ENCODE measurements at regions not wholly inside any gene's neighbourhood (a gene's known extent, or its start where the extent isn't known, plus 50 kb on each side); places are given as distances from the start of the nearest gene placed in this dataset.
A peak's percentile ranks its signal among the peaks of the same experiment; 100 is the strongest.
"Not testable (repeated sequence)": the region's sequence is repeated elsewhere in the genome, so short reads cannot be mapped to it uniquely, and the experiment has no call there.

DNA sequence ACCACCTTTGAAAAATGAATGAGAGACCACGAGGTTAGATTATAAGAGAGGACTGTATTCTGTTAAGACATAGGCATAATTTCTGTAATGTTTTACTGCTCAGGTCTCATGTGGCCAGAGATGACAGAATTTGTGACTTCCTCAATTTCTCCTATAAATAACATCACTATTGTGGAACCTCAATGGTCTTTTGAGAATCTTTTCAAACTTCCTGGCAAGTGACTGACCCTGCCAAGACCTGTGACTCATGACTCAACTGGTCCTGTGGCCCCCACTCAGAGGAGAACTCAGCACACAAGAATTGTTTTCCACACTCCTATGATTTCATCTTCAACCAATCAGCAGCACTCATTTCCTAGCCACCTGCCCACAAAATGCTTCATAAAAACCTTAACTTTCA lies 508.2 kb upstream of the ATP2B1 start:
- no peak for DNase-seq (ENCODE audit: low spot score)

DNA sequence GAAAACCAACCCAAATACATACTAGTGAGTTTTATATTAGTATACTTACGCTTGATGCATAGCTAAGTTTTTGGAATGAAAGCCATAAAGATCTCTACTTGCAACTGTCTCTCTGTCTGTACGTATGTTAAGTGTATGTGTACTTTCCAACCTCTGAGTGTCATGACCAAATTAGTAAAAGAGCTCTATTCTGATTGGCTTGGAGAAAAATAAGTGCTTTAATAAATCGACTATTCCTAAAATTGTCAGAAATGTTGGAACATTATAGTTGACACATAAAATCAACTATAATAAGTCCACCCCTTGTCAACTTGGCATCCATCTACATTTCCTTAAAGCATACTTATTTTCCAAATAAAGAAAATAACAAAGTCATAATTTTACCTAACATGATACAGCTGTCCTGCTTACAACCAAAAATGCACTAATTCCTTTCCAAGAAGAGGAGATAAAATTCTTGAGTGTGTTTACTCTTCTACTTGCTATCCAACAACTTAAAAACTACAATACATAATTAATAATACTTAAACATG lies 507.4 kb upstream of the ATP2B1 start:
- no peak for DNase-seq (ENCODE audit: low spot score)

DNA sequence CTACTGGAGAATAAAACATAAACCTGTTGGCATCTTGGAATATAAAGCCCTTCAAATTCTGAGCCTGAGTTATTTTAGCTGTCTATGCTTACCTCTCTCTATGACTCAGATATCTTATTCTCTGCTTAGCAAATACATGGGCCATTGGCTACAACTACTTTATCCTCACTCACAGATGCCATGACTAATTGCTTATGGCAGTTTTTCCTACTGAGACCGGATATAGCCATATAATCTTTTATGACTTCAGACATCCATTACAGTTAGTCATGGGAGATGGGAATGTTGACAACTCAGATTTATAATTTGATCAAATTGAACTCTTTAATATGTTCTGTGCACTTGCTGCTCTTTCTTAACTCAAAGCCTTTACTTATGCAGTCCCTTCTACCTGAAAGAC lies 502.4 kb upstream of the ATP2B1 start:
- DNase-seq (ENCODE audit: low spot score), result no peak

DNA sequence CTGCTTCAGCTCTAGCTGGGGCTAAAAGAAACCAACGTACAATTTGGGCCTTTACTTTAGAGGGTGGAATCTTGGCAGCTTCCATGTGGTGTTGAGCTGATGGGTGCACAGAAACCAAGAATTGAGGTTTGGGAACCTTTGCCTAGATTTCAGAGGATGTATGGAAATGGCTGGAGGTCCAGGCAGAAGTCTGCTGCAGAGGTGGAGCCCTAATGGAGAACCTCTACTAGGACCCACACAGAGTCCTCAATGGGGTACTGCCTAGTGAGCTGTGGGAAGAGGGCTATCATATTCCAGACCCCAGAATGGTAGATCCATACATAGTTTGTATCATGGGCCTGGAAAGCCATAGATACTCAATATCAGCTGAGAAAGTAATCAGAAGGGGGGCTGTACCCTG lies 500.4 kb upstream of the ATP2B1 start:
- DNase-seq (ENCODE audit: low spot score), result no peak

DNA sequence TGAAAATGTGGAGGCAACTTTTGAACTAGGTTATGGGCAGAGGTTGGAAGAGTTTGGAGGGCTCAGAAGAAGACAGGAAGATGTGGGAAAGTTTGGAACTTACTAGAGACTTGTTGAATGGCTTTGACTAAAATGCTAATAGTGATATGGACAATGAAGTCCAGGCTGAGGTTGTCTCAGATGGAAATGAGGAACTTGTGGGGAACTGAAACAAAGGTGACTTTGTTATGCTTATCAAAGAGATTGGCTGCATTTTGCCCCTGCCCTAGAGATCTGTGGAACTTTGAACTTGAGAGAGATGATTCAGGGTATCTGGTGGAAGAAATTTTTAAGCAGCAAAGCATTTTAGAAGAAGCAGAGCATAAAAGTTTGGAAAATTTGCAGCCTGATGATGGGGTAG lies 499.7 kb upstream of the ATP2B1 start:
- not testable (repeated sequence) for DNase-seq (ENCODE audit: low spot score)

DNA sequence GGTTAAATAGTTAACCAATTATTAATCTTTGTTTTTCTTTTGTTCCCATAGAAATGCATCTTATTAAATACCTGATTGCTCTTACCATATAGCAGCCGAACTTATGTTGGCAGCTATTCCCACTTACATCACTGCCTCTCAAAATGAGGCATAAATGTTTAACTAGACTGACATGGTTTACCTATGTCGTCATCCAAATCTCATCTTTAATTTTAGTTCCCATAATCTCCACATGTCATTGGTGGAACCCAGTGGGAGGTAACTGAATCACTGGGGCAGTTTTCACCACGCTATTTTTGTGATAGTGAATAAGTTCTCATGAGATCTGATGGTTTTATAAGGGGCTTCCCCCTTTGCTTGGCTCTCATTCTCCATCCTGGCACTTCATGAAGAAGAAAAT lies 499.2 kb upstream of the ATP2B1 start:
- no peak for DNase-seq (ENCODE audit: low spot score)

DNA sequence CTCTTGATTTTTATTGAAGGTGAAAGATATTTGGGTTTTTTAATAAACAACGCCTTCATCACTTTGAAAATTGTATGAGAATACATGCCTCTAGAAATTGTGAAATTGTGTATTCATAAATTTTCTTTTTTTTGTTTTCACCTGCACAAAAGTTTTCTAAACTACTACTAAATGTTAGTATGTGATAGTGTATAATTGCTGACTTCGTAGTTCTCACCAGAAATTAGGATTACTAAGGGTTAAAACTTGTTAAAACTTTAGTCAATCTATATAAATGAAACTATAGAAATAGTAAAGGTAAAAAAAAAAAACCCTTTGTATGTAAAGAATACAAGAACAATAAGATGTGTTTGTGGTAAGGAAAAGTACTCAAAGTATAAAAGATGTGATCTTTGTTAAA lies 496.5 kb upstream of the ATP2B1 start:
- no peak for DNase-seq (ENCODE audit: low spot score)

DNA sequence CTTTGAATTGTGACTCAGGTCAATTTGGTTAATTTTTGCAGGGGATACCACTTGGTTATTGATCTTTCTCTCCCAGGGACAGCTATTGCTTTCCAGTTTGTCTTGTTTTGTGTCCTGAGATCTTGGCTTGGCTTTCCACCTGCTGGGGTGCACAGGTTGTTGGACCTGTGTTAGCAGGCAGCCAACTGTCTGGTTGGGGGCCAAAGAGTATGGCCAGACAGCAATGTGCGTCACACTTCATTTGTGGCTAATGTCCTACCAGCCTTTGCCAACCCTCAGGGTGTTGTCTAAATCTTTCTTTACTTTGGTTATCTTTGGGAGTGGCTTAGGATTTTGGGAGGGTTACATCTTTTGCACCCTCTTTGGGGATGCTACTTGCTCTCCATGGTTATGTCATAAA lies 494.9 kb upstream of the ATP2B1 start:
- no peak for DNase-seq (ENCODE audit: low spot score)

DNA sequence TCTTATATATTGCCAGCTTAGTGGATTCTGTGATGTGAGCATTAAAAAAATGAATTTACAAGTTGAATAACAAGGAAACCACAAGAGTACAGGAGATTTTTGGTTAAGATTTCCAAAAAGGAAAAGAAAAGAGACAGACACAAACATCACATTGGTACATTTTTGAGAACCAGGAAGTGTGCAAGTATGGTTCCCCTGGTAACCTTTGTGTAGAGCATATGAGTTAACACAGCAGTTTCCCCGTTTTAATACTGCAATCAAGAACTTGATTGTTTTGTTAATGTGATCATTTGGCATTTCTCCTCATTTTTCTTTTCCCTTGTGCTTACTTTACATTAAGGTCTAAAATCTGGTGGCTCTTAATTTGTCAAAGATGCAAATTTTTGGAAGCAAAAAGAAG lies 490.4 kb upstream of the ATP2B1 start:
- DNase-seq (ENCODE audit: low spot score), result no peak

DNA sequence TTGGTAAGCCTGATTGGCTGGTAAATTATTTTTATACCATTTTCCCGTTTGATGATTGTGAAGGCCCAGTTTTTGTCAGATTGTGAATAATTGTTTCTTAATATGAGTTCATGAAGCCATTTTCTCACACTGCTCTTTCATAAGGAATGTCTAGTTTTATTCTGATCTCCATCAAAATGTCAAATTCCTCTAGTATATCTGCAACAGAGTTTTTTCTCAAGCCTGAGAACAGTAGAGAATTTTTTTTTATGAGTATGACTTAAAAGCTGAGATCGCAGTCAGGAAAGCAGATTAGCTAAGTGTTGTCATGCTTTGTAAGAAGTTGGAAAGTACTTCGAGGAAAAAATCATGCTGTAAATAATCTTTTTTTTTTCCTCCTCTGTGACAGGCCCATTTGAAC lies 484.9 kb upstream of the ATP2B1 start:
- no peak for DNase-seq (ENCODE audit: low spot score)

DNA sequence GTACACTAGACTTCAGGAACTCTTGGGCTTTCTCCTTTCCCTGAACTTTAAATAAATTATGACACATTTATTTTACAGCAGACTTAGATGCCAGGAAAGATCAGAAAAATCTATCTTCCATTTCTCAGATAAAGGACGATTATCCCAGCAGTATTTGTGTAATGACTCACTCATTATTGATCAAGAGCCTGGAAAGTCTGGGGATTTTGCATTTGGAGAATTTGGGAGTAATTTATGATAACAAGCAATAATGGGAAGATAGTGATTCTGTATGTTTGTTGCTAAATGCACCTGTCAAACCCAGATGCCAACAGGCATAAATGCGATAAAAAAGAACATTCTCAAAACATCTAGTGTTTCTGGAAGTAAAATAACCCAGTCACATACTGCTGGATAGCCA lies 480.2 kb upstream of the ATP2B1 start:
- DNase-seq (ENCODE audit: low spot score), result no peak

DNA sequence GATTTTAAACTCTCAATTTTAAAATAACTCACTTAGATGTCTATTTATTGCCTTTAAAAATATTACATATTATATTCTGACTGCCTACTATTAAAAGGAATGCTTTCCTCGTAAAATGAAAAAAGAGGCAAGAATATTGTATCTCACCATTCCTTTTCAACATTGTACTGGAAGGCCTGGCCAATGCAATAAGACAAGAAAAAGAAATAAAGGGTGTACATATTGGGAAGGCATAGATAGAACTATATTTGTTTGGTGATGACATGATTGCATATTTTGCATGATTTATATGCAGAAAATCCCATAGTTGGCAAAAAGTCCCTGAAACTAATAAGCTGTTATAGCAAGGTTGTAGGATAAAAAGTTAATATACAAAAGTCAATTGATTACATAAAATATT lies 474.6 kb upstream of the ATP2B1 start:
- DNase-seq (ENCODE audit: low spot score), result no peak

DNA sequence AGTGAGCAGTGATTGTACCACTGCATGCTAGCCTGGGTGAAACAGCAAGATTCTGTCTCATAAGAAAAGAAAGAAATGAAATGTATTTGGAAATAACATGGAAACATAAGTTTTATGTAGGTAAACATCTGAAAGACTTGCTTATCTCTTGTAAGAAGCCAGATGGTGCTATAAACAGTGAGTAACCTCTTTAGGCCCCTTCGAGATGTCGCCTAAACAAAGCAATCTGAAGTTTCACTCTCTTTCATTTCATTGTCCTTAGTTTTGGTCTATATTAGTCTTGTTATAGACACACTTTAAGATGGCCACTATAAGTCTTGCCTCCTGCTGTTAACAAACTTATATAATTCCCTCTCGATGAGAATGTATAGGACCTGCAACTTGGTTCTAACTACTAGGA lies 472.6 kb upstream of the ATP2B1 start:
- DNase-seq (ENCODE audit: low spot score), result no peak

DNA sequence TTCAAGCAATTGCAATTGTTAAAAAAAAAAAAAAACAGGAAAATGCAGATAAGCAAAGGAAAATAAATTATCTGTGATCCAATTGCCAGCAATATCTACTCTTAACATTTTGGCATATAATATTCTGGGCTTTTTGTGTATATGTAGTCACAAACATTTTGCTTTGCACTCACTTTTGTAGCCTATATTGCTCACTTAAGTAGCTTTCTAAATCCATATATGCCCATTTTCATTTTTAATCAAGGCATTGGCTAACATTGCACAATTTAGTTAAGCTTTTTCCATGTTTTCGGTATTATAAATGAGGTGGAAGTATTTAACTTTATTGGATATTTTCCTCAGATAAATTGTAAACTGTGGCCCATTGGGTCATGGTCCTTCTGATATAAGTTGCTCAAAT lies 466.3 kb upstream of the ATP2B1 start:
- no peak for DNase-seq (ENCODE audit: low spot score)

DNA sequence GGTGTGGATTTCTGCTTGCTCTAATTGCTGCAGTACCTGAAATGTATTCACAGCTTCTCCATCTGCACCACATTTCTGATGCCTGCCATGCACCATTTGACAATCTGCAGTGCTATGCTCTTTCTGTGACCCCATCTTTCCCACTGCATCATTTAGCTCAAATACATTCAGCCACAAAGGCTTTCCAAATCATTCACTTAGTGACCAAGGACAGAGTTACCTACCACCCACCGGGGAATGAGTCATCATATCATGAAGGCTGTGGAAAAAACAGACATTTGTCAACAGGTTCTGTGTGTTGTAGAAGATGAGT lies 465.5 kb upstream of the ATP2B1 start:
- peak; percentile 98 for DNase-seq (ENCODE audit: low spot score)

DNA sequence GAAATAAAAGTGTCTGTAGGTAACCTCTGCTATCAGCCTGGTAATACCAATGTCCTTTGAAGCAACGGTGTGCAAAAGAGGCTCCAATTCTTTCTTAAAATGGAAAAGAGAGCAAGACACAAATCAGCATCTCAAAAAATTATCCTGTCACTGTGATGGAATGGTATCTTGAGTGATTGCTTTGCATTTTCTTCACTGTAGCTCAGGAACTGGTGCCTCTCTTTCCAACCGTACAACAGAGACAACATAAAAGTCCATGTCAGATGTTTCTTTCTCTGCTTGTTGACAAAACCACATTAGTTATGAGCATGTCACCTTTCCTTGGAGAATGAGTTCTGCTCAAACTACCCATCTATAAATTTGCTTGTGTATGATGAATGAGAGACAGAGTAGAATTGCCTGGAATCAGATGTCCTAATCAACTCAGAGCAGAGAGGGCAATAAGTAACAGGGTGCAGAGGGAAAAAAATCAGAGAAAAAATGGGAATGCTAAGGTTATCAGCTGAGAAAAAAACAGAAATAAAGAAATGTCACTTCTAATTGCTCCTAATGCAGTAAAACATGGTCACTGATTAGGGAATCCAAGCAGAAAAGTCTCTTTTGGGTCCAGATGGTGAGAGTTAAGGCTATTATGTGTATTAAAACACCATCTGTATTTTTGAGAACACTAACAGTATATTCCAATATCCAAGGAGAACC lies 465.0 kb upstream of the ATP2B1 start:
- no peak for DNase-seq (ENCODE audit: low spot score)

DNA sequence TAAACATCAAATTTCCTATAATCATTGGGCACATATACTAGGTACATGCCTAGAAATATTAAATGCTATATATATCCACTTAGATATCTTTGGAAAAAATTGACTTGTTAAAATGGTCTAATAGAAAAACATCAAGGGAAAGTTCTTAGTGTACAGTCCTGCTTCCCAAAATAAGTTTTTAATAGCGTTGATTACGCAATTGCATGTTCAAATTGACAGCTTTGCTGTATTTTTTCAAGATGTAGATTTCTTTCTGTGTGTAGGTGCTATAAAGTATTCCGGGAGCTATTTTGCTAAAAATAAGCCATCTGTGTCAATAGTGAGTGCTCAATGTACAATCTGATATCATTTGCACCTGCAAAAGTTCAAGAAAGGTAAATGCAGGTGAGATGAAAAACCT lies 463.9 kb upstream of the ATP2B1 start:
- no peak for DNase-seq (ENCODE audit: low spot score)

DNA sequence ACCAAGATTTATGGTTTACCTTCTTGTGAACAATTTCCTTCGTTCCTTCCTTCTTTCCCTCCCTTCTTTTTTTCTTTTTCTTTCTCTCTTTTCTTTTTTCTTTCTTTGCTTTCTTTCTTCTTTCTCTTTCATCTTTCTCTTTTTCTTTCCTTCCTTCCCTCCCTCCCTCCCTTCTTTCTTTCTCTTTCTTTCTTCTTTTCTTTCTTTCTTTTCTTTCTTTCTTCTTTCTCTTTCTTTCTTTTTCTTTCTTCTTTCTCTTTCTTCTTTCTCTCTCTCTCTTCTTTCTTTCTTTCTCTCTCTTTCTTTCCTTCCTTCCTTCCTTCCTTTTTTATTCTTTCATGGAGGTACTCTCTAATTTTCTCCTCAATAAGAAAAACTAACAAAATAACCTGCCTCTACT lies 462.1 kb upstream of the ATP2B1 start:
- no peak for DNase-seq (ENCODE audit: low spot score)

DNA sequence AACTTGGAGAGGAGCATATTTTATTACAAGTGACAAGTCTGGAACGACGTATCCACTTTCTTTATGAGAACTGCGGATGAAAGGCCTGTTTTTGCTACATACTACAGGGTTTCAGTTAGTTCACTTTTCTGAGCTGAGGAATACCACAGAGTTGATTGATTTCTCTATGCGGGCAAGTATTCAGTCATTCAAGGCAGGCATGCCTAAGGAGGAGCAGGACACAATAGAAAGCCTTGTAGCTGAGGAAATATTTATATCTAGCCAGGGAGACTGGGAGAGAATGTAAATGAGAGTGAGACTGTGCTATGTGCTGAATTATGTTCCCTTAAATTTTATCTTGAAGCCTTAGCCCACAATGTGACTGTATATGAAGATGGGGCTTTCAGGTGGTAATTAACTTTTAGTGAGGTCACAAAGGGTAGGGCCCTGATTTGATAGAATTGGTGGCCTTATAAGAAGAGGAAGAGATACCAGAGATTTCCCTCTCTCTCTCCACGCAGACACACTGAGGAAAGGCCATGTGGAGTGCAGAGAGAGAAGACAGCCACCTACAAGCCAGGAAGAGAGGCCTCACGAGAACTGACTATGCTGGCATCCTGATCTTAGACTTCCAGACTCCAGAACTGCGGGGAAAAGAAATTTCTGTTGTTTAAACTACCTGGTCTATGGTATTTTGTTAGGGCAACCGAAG lies 459.0 kb upstream of the ATP2B1 start:
- no peak for DNase-seq (ENCODE audit: low spot score)

DNA sequence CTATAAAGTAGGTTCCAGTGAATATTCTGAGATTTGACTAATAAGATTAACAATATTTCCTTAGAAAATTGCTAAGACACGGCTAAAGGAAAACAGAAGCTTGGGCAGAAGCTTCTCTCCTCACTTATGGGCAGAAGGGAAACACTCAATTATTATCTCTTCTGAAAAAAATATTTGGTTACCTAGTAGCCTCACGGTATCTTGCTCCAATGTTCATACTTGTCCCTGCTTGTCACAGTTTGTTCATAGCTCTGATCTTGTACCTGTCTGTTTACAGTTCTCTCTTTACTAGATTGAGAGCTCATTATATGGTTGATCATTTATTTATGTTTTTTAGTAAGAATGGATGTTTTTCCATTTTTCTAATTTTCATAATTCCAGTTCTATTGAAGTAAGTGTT lies 458.0 kb upstream of the ATP2B1 start:
- DNase-seq (ENCODE audit: low spot score), result no peak

DNA sequence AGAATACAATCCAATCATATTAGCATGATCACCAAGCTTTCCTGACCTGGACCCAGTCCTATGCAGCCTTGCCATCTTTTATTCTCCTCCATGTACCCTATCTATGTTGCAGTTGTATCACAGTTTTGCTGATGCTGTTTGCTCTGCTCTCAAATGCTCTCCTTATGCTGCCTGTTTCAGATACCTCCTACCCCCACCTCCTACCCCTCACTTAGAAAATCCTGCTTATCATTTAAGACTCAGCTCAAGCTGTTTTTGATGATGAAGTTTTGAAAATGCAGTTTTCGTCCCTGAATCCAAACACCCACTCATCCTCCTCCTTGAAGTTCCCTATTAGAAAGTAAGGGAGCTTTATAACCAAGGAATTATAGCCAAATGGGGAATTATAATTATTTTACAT lies 457.4 kb upstream of the ATP2B1 start:
- DNase-seq (ENCODE audit: low spot score), result no peak

DNA sequence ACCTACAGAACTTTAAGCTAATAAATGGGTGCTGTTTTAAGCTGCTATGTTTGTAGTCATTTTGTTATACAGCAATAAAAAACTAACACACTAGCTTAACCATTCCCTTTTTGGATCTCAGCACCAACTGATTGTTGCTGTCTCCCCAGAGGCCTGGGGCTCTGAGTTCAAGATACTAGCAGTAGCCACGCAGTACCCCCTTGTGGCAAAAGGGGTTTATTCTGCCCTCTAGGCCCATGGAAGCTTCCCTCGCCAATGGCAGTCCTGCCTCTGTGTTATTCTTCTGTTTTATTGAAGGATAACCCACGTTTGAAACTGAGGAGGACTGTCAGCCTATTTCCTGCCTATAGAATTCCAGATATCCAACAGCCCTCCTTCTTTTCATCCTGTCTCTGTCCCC lies 455.3 kb upstream of the ATP2B1 start:
- no peak for DNase-seq (ENCODE audit: low spot score)

DNA sequence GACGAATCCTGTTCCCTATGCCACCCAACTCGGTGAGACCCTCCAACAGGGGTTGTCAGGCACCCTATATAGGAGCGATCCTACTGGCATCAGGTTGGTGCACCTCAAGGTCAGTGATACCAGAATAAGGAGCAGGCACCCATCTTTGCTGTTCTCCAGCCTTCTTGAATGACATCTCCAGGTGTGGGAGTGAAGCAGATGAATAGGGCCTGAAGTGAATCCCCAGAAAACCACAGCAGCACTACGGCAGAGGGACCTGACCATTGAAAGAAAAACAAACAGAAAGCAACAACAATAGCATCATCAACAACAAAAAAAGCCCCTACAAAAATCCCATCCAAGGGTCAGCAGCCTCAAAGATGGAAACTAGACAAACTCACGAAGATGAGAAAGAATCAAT lies 445.2 kb upstream of the ATP2B1 start:
- DNase-seq (ENCODE audit: low spot score), result no peak
